HG02970 (cell line): ENCODE measurements at regions not wholly inside any gene's neighbourhood (a gene's known extent, or its start where the extent isn't known, plus 50 kb on each side); places are given as distances from the start of the nearest gene placed in this dataset.

Experiments used
- ATAC-seq: cut with Tn5 transposase; IDR thresholded peaks from one replicate; pipeline ENCODE4 v1.9.1; 2021; ENCODE audit warnings: mild to moderate bottlenecking, moderate library complexity, moderate number of reproducible peaks; ENCODE audit not compliant: unreplicated experiment, low FRiP score

- no peak for ATAC-seq
Observed at GRCh38 chr20:24810676-24811407, 138.2 kb upstream of the CST7 start.

- no peak for ATAC-seq
Observed at GRCh38 chr20:24812373-24812772, 136.7 kb upstream of the CST7 start.

GRCh38 chr20:24813080-24813479 lies 136.0 kb upstream of the CST7 start:
- ATAC-seq, result no peak

GRCh38 chr20:24813496-24813895 lies 135.6 kb upstream of the CST7 start:
- no peak for ATAC-seq

- ATAC-seq, result no peak
Observed at GRCh38 chr20:24813936-24814335, 135.1 kb upstream of the CST7 start.

GRCh38 chr20:24814556-24815195 lies 134.4 kb upstream of the CST7 start:
- no peak for ATAC-seq

- ATAC-seq, result no peak
Observed at GRCh38 chr20:24815196-24815815, 133.8 kb upstream of the CST7 start.

- no peak for ATAC-seq
Observed at GRCh38 chr20:24815931-24816330, 133.1 kb upstream of the CST7 start.

- ATAC-seq, result no peak
Observed at GRCh38 chr20:24816431-24816830, 132.6 kb upstream of the CST7 start.

- no peak for ATAC-seq
Observed at GRCh38 chr20:24816907-24817306, 132.2 kb upstream of the CST7 start.

- no peak for ATAC-seq
Observed at GRCh38 chr20:24817351-24817750, 131.7 kb upstream of the CST7 start.

GRCh38 chr20:24818056-24818455 lies 131.0 kb upstream of the CST7 start:
- ATAC-seq, result no peak

- ATAC-seq, result no peak
Observed at GRCh38 chr20:24819331-24819965, 129.6 kb upstream of the CST7 start.

- ATAC-seq, result no peak
Observed at GRCh38 chr20:24820345-24820744, 128.7 kb upstream of the CST7 start.

- no peak for ATAC-seq
Observed at GRCh38 chr20:24821391-24821790, 127.7 kb upstream of the CST7 start.

- no peak for ATAC-seq
Observed at GRCh38 chr20:24823176-24823784, 125.8 kb upstream of the CST7 start.

GRCh38 chr20:24823989-24824693 lies 124.9 kb upstream of the CST7 start:
- no peak for ATAC-seq

- no peak for ATAC-seq
Observed at GRCh38 chr20:24825591-24825990, 123.5 kb upstream of the CST7 start.

- ATAC-seq, result no peak
Observed at GRCh38 chr20:24827603-24828295, 121.3 kb upstream of the CST7 start.
